ENCODE measurements at regions not wholly inside any gene's neighbourhood (a gene's known extent, or its start where the extent isn't known, plus 50 kb on each side); places are given as distances from the start of the nearest gene placed in this dataset.
"Not testable (repeated sequence)": the region's sequence is repeated elsewhere in the genome, so short reads cannot be mapped to it uniquely, and the experiment has no call there.

DNA sequence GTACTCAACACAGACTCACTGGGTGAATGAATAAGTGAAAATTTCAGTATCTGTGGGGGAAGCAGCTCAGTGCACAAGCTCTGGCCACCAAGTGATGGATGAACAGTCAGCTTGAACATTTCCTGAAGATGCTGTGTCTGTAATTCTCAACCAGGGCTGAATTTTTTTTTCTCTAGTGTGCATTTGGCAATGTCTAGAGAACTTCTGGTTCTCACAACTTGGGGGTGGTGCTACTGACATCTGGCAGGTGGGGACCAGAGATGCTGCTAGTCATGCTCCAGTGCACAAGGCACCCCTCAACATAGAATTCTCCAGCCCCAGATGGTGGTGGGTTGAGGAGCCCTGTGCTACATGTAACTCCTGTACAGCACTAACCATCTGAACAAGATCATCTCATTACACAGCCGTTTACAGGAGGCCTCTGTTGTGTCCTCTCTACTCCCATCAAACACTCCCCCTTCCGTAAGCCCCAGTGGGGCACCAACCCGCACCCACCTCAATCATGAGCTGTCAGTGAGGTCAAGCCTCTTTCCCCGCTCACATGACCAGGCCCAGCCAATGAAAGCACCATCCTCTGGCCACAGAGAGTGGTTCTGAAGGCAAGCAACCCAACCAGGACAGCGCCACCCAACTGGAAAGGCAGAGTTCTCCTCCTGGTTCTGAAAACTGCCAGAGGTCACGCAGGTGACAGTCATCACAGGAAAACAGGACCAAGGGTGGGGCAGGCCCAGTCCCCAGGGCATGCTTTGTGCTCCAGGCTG lies 103.9 kb upstream of the PMEPA1 start:
- DNase-seq, result no peak

DNA sequence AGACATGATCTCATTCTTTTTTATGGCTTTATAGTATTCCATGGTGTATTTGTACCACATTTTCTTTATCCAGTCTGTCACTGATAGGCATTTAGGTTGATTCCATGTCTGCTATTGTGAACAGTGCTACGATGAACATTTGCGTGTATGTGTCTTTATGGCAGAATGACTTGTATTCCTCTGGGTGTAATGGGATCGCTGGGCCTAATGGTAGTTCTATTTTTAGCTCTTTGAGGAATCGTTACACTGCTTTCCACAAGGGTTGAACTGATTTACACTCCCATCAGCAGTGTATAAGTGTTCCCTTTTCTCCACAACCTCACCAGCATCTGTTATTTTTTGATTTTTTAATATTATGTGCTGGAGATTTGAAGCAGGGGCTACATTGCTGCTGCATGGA lies 102.8 kb upstream of the PMEPA1 start:
- not testable (repeated sequence) for DNase-seq

- no peak for DNase-seq
These were observed 101.7 kb upstream of the PMEPA1 start for GRCh38 chr20:57811374-57812020.

DNA sequence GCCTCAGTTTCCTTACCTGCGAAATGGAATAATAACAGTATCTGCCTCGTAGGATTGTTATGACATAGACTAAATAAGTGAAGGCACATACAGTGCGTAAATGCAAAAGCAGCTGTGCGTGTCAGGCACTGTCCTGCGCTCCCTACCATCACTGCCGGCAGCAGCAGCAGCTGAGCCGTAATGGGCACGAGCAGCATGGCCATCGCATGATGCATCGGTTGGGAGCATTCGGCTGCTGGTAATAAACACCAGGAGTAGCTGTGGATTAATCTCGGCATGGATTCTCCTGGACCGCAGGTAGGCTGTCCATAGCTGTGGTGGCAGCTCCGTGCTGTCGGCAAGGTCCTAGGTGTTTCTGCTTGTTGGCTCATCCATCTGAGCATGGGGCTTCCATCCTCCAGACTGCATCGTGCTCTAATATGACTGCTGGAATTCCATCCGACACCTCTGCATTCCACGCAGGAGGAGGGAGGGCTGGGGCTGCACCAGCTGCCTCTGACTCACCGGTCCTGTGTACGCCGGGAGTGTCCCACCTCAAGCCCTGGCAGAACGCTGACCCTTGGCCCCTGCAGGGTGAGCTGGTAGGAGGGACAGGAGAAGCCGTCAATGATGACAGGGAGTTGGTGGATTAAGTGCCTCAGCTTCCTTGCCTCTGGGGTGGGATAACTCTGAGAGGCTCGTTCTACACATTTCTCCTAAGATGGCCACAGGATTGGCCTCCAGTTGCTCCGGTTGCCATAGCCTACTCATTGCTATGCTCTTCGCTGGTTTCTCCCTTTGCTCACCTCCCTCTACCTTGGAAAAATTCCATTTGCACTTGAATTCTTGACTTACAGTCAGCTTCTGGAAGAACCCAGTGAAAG lies 100.9 kb upstream of the PMEPA1 start:
- no peak for DNase-seq

DNA sequence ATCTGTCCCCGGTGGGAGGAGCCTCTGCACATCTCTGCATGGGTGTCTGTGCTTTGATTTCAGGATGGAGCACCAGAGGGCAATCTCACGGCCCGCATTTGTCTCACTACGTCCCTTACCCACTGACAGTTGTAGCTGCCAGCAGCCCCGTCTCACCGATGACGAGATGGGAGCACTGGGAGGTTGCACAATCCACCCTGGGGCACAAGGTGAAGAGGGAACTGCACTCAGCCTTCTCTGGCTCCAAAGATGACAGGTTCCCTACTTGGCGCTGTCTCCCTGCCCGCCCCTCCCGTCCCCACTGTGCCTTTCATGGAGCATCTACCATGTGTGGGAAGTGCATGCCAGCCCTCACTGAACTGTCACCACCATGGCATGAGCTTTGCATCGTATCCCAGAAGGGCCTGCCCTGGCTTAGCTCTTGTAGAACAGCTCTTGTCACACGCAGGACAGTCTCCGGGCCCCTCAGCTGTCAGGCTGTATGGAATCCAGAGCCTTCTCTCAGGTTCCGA lies 99.9 kb upstream of the PMEPA1 start:
- DNase-seq, result no peak

DNA sequence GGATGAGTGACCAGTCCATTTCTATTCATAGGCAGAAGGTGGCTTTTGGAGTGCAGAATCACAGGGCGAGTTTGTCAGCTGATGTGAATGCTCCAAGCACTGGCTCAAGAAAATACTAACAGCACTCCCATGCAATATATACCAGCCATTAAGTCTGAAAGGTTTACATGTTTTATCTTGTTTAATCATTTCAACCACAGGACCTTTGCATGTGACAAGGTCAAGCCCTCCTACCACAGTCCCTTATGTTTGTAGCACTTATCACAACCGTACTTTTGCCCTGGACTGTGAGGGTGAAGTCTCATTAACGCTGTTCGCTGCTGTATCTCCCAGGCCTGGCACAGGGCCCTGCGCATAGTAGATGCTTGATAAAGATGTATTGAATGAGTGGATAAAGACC lies 99.3 kb upstream of the PMEPA1 start:
- no peak for DNase-seq

- DNase-seq, result no peak
These were observed 98.7 kb upstream of the PMEPA1 start for GRCh38 chr20:57808264-57809070.

DNA sequence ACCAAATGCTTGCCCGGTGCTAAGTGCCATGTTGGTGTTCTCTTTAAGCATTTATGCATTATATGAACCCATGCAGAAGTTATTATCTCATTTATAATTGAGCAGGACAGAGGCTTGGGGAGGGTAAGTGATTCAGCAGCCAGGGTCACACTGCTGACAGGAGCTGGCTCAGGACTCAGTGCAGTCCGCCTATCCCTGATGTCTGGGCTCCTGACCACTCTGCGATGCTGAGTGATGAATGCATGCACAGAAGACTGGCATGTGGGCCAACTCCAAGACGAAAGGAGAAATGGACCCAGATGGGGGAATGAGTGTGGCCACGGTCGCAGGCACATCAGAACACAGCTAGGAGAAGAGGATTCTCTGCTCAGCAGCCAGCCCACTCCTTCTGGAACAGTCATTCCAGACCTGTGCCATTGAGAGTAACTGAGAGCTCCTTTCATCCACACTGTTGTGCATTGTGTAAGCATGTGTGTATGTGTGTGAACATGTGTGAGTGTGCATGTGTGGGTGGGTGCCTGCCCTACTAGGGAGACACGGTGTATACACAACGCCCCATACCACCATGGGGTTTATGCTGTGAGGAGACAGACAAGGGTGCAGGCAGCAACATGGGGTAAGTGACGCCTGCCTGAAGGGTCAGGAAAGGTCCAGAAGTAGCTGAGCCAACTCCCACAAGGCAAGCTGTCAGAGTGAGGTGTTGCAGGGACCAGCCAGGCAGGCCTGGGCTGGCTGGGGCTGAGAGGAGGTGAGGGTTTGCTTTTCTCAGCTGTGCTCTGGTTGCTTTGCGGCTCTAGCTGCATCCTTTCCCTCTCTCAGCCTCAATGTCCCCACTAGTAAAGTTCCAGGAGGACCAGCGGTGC lies 97.8 kb upstream of the PMEPA1 start:
- DNase-seq, result no peak

DNA sequence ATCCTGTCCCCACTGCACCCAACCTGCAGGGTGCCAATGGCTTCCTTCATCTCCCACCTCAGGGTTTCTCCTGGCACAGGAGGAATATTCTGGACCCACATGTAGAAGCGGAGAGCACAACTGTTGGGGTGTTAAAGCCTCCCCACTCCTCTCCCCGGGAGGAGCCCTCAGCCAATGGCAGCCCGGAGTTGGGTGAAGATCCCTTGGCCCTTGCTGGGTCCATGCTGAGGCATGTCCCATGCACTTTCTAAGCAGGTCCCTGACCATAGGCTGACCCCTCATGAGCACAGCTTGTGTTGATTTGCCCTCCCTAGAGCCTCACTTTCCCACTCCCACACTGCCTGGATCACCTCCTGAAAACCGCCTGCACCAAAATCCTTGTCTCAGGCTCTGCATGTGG lies 97.2 kb upstream of the PMEPA1 start:
- no peak for DNase-seq

DNA sequence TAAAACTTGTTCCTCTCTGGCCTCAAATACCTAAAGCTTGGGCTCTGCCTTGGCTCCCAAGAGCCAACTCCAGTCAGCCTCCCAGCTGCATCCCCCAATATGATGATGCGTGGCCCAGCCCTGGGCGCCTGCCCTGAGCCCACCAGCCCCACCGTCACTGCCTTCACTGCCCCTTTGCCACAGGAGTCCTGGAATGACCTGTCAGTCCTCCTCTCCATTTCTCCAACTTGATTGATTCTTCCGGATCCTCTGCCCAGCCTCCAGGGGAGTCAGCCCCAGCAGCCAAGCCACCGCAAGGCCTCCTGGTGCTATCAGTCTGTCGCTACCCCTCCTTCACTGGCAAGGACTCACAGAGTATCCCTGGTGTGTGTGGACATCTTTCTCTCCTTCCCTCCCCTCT lies 96.7 kb upstream of the PMEPA1 start:
- no peak for DNase-seq

GRCh38 chr20:57805747-57806146 lies 95.9 kb upstream of the PMEPA1 start:
- no peak for DNase-seq

DNA sequence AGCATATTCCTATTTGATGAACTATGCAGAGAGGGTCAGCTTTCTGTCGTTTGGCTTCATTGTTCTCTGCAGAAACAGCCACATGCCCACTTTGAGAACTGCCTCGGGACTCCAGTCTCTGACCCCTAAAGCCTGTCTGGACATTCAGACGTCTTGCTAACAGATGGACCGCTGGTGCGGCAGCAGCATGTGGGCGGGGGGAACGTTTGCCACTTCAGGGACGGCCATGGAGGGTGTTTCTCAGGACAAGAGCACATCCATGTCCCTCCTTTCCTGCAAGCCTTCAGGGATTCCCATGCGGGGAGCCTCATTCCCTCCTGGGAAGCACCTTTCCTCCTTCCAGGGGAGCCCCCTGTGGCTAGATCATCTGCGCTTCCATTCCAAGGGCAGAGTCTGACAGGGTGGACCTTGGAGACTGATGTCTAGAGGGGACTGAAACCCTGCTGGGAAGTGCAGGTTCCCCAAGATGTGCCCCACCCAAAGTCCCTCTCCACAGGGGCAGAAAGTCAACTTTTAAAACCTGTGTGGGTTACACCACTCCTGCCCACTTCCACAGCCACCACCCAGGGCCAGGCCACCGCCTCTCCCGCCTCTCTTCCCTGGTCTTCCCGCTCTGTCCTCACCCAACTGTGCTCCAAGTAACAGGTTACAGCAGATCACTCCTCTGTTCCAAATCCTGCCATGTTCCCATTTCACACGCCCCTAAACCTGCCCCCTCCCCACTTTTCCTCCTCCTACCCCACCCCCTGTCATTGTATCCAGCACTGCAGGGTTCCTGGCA lies 94.8 kb upstream of the PMEPA1 start:
- no peak for DNase-seq

DNA sequence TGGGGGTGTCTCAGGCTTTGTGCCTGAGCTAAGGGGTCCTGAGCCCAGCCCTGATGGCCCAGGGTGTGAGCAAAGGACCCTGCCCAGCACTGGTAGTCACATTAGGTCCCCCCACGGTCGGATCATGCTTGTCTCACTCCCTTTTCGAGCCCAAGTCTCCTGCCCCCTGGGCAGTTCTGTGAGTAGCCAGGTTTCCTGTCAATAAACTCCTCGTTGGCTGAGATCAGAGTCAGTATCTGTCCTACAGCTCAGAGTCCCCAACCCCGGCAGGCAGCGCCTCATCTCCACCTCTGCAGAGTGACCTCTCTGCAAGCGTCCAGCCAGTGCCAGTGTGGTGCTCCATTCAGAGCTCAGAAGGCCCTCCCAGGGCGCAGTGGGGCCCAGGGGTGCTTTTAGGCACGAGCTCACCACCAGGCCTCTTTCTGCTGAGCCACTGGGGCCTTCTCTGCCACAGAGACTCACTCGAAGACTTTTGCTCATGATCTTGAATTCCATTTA lies 93.7 kb upstream of the PMEPA1 start:
- no peak for DNase-seq

- DNase-seq, result no peak
These were observed 93.1 kb upstream of the PMEPA1 start for GRCh38 chr20:57802765-57803507.

DNA sequence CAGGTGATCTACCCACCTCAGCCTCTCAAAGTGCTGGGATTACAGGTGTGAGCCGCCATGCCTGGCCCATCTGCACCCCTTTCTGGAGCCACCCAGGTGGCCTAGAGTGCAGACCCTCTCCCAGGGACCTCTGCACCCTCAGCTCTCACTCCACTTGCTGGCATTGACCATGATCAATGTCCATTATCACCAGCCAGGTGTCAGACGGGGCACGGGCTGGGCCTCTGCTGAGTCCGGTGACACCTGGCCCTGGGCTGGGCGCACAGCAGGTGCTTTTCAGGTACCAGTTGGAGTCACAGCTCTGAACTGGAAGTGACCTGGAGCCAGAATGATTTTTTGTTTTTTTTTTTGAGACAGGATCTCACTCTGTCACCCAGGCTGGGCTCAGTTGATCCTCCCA lies 91.8 kb upstream of the PMEPA1 start:
- DNase-seq, result no peak

DNA sequence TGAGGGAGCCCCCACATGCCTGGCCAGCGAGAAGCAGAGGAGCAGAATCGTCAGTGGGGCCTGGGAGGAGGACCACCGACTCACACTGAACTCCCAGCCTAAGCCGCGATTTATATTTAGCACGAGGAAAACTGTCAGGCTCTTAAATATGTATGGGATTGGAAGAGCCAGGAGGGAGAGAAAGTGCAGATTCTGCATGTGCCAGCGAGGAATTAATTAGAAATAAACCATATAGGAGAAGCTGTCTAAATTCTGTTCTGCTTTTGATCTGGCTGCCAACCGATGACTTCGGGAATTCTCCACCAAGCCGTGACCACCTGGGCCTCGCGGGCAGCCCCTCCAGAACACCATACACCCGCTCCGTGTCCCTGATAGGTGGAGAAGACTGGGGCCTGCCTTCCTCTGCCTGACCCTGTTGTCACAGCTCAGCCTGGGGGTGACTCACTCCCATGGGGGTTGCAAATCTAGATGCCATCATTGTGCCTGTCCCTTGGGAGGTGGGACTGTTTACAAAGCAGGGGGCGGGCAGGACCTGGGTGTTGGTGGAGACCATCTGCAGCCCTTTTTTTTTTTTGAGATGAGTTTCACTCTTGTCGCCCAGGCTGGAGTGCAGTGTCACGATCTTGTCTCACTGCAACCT lies 91.1 kb upstream of the PMEPA1 start:
- DNase-seq, result no peak

GRCh38 chr20:57797401-57797800 lies 87.6 kb upstream of the PMEPA1 start:
- no peak for DNase-seq

DNA sequence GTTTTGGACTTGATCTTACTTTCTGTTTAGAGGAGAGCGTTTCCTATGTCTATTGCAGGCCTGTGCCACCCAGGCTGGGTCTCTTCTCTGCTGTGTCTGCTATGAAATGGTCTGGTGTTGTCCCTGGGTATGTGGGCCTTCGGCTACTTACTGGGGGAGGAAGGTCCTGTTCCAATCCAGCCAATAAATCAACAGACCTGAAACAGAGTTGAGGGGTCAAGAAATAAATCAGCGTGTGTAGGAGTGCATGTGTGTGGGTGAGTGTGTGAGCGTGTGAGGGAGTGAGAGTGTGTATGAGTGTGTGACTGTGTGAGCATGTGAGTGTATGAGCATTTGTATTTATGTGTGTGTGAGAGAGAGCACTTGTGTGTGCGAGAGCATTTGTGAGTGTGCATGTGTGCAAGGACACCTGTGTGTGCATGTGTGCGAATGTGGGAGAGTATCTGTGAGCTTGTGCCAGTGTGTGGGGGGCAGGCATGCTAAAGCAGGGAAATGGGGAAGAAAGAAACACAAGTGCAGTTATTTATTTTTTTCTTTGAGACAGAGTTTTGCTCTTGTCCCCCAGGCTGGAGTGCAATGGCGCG lies 86.3 kb upstream of the PMEPA1 start:
- DNase-seq, result no peak

DNA sequence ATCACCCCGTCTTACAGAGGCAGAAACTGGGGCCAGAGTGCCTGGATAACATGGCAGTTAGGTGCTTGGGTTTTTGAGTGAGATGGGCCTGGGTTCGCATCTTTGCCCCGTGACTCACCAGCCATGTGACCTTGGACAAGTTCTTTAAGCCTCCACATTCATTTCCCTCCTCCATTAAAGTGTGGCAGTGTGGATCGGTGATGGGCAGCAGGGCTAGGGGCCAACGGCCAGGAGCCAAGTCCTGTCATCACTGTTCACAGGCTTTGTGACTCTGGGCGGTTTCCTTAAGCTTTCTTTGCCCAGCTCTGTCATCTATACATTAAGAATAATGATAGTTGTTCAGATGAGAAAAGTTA lies 85.5 kb upstream of the PMEPA1 start:
- DNase-seq, result no peak

Measured in hematopoietic multipotent progenitor cell treated with erythropoietin and hydrocortisone succinate and interleukin-3 and kit ligand, for 6 days (in vitro differentiated cells).